CD4-positive, CD25-positive, alpha-beta regulatory T cell (primary cell): ENCODE measurements at regions not wholly inside any gene's neighbourhood (a gene's known extent, or its start where the extent isn't known, plus 50 kb on each side); places are given as distances from the start of the nearest gene placed in this dataset.

Experiments used
- ATAC-seq, 2 donors: fragments of 150-1000 bp; cut with Tn5 transposase; one replicate each; pipeline ENCODE4 v1.10.0; 2021; ENCODE audit warnings: low read depth in 2 of 2, moderate number of reproducible peaks in 2 of 2, moderate library complexity in 1 of 2
- DNase-seq, 3 donors: peaks; one replicate each; pipeline versions ENCODE4 v3.0.0 to v3.0.0-alpha.2; 2012 to 2022; ENCODE audit warnings: mixed read lengths in 1 of 3
- H3K27ac ChIP-seq: one replicate; pipeline ENCODE4 v1.7.0; 2013; ENCODE audit warnings: mild to moderate bottlenecking, low read length; ENCODE audit not compliant: insufficient read depth, poor library complexity, severe bottlenecking
- H3K27me3 ChIP-seq: one replicate; pipeline ENCODE4 v1.7.0; 2013; ENCODE audit warnings: low read length; ENCODE audit not compliant: control insufficient read depth, insufficient read depth
- H3K36me3 ChIP-seq: one replicate; pipeline ENCODE4 v1.7.0; 2013; ENCODE audit warnings: mild to moderate bottlenecking, low read length, moderate library complexity; ENCODE audit not compliant: control insufficient read depth, insufficient read depth
- H3K4me1 ChIP-seq: 2 replicates; pipeline ENCODE4 v1.7.0; 2013; ENCODE audit warnings: mild to moderate bottlenecking, low read length; ENCODE audit not compliant: insufficient read depth, control insufficient read depth, poor library complexity, severe bottlenecking
- H3K4me3 ChIP-seq: one replicate; pipeline ENCODE4 v1.7.0; 2013; ENCODE audit warnings: low read depth, mild to moderate bottlenecking, low read length, moderate library complexity
- H3K9me3 ChIP-seq, 2 experiments: 1 replicate in 1 of 2; 2 replicates in 1 of 2; pipeline ENCODE4 v1.7.0; 2013; ENCODE audit warnings: low read length in 2 of 2, mild to moderate bottlenecking in 1 of 2, moderate library complexity in 1 of 2; ENCODE audit not compliant: control insufficient read depth in 2 of 2
- H3K27ac Mint-ChIP-seq, 3 donors: one replicate each; pipeline ENCODE4 v1.8.0; 2020 to 2022; ENCODE audit warnings: mild to moderate bottlenecking in 3 of 3, mixed read lengths in 3 of 3, moderate library complexity in 2 of 3
- H3K27me3 Mint-ChIP-seq: one replicate; pipeline ENCODE4 v1.8.0; 2022; ENCODE audit warnings: mild to moderate bottlenecking, mixed read lengths
- H3K36me3 Mint-ChIP-seq: one replicate; pipeline ENCODE4 v1.8.0; 2020; ENCODE audit warnings: mixed read lengths
- H3K4me1 Mint-ChIP-seq, 4 donors: one replicate each; pipeline ENCODE4 v1.8.0; 2020 to 2022; ENCODE audit warnings: mixed read lengths in 4 of 4, mild to moderate bottlenecking in 1 of 4
- H3K4me3 Mint-ChIP-seq, 4 donors: one replicate each; pipeline ENCODE4 v1.8.0; 2020 to 2022; ENCODE audit warnings: mild to moderate bottlenecking in 4 of 4, mixed read lengths in 4 of 4, moderate library complexity in 3 of 4
- H3K9me3 Mint-ChIP-seq, 7 donors: one replicate each; pipeline ENCODE4 v1.8.0; 2020 to 2022; ENCODE audit warnings: mixed read lengths in 7 of 7, mild to moderate bottlenecking in 3 of 7, moderate library complexity in 2 of 7

DNA sequence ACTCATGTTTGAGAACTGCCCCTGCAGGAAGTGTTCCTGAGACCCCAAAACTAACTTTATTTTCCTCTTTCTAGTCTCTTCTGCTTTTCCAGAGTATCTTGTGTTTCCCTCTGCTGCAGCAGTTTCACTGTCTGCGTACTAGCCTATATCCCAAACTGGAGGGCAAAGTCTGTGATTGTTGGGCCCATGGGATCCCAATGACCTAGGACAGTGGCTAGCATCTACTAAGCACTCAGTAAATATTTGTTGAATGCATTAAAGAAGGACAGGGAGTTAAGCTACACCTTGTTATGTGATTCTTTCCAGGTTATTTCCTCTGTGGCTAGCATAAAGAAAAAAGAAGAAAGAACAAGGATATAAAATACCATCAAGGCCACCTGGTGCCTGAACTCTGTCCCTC, 210.6 kb upstream of the PHYHIPL start:
- H3K4me3 Mint-ChIP-seq, result no peak overlapping the region
- no peaks in the 10 kb centered on the region for H3K4me1 Mint-ChIP-seq
- no peaks in the 10 kb centered on the region for H3K9me3 ChIP-seq
- DNase-seq (no peak), ATAC-seq (no peak)
- no peaks in the 10 kb centered on the region for H3K27me3 ChIP-seq
- H3K36me3 Mint-ChIP-seq, result no peaks in the 10 kb centered on the region
- H3K9me3 Mint-ChIP-seq, result peaks cover 0 to 3% (median 0%) of the 10 kb centered on the region in 7 donors
- no peaks in the 10 kb centered on the region for H3K27me3 Mint-ChIP-seq
- H3K4me3 ChIP-seq, result no peak overlapping the region
- no peaks in the 10 kb centered on the region for H3K4me1 ChIP-seq
- no peaks in the 10 kb centered on the region for H3K36me3 ChIP-seq
- H3K27ac ChIP-seq, result no peak overlapping the region
- H3K27ac Mint-ChIP-seq, result no peak overlapping the region

DNA sequence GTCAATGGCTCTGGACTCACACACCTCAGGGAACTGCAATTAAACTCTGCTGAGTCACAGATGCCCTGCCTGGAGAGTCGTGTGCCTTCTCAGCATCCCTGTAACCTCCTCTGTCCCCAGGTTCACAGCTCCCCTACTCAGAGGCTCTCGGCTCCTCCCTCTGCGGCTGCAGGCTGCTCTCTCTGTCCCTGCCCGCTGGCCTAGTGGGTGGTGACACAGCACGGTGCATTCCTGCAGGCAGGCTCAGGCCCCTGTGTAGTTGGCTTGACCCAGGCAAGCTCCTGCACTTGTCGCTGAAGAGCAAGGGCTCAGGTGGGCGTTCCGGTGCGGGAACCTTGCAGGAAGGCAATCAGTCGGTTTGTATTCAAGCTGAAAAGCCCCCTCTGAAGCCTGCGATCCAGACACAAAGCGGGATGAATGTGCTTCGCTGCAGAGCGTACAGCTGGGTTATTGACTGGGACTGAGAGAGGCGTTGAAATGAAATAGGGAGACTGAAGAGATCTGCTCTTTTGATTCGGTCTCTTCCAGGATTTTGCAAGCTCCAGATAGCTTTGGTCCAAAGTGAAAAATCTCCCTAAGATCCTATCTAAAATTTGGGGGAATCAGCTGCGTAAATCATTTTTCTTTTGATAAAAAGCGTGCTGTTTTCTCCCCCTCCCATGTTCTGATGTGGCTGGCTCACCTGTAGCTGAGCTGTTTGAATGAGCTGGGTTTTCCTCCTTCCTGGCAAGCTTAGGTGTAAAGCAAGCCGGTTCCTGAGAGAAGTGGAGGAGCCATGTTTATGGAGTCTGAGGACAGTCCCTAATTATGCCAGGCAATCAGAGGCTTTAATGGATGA, 208.7 kb upstream of the PHYHIPL start:
- H3K4me1 ChIP-seq, result no peaks in the 10 kb centered on the region
- no peak overlapping the region for H3K27ac ChIP-seq
- no peak overlapping the region for H3K27ac Mint-ChIP-seq
- H3K4me3 Mint-ChIP-seq, result no peak overlapping the region
- H3K9me3 ChIP-seq, result no peaks in the 10 kb centered on the region
- DNase-seq (no peak), ATAC-seq (no peak)
- no peaks in the 10 kb centered on the region for H3K36me3 ChIP-seq
- no peaks in the 10 kb centered on the region for H3K36me3 Mint-ChIP-seq
- no peaks in the 10 kb centered on the region for H3K4me1 Mint-ChIP-seq
- H3K27me3 ChIP-seq, result no peaks in the 10 kb centered on the region
- peaks cover 0 to 3% (median 0%) of the 10 kb centered on the region in 7 donors for H3K9me3 Mint-ChIP-seq
- H3K4me3 ChIP-seq, result no peak overlapping the region
- H3K27me3 Mint-ChIP-seq, result no peaks in the 10 kb centered on the region

DNA sequence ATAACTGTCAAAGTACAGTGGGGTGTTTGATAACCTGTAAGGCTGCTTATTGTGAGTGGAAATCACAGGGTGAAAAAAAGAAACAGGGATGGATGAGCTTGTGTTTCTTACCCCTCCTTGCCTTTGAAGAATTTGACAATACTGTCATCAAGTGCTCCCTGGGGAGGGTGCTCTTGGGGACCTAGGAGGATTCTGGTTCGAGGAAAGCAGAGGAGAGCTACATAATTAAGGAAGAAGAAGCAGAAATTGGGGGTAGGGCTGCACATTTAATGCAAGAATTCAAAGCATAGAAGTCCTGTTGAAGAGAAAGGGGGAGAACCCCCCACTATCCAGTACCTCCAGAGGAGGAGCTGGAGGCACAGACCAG, 208.1 kb upstream of the PHYHIPL start:
- H3K36me3 Mint-ChIP-seq, result no peaks in the 10 kb centered on the region
- no peak overlapping the region for H3K4me3 ChIP-seq
- H3K4me3 Mint-ChIP-seq, result no peak overlapping the region
- H3K9me3 ChIP-seq, result no peaks in the 10 kb centered on the region
- no peak for ATAC-seq
- peaks cover 0 to 3% (median 0%) of the 10 kb centered on the region in 7 donors for H3K9me3 Mint-ChIP-seq
- no peaks in the 10 kb centered on the region for H3K4me1 Mint-ChIP-seq
- no peak overlapping the region for H3K27ac ChIP-seq
- H3K27me3 ChIP-seq, result no peaks in the 10 kb centered on the region
- no peak overlapping the region for H3K27ac Mint-ChIP-seq
- H3K27me3 Mint-ChIP-seq, result no peaks in the 10 kb centered on the region
- DNase-seq, result no peak
- no peaks in the 10 kb centered on the region for H3K36me3 ChIP-seq
- no peaks in the 10 kb centered on the region for H3K4me1 ChIP-seq

DNA sequence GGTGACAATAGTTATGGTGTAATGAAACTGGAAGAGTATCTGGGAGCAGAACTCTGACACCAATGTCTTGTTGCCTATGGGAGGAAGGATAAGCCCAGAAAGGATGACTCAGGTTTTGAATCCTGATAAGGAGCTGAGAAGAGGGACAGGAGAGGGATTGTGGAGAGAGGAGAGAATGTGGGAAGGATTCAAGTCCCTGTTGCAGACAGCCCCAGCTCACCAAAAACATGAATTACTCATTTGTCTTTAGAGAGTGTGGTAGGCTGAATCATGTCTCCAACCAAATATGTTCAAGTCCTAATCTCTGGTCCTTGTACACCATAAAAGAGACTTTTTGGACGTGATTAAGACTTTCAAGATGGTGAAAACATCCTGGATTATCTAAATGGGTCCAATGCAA, 206.9 kb upstream of the PHYHIPL start:
- H3K9me3 ChIP-seq, result no peaks in the 10 kb centered on the region
- H3K36me3 ChIP-seq, result no peaks in the 10 kb centered on the region
- peaks cover 0 to 3% (median 0%) of the 10 kb centered on the region in 7 donors for H3K9me3 Mint-ChIP-seq
- no peak overlapping the region for H3K4me3 Mint-ChIP-seq
- no peaks in the 10 kb centered on the region for H3K36me3 Mint-ChIP-seq
- no peaks in the 10 kb centered on the region for H3K4me1 Mint-ChIP-seq
- H3K27me3 Mint-ChIP-seq, result no peaks in the 10 kb centered on the region
- ATAC-seq, result no peak
- DNase-seq, result no peak
- no peaks in the 10 kb centered on the region for H3K4me1 ChIP-seq
- H3K27ac ChIP-seq, result no peak overlapping the region
- no peaks in the 10 kb centered on the region for H3K27me3 ChIP-seq
- no peak overlapping the region for H3K27ac Mint-ChIP-seq
- H3K4me3 ChIP-seq, result no peak overlapping the region

DNA sequence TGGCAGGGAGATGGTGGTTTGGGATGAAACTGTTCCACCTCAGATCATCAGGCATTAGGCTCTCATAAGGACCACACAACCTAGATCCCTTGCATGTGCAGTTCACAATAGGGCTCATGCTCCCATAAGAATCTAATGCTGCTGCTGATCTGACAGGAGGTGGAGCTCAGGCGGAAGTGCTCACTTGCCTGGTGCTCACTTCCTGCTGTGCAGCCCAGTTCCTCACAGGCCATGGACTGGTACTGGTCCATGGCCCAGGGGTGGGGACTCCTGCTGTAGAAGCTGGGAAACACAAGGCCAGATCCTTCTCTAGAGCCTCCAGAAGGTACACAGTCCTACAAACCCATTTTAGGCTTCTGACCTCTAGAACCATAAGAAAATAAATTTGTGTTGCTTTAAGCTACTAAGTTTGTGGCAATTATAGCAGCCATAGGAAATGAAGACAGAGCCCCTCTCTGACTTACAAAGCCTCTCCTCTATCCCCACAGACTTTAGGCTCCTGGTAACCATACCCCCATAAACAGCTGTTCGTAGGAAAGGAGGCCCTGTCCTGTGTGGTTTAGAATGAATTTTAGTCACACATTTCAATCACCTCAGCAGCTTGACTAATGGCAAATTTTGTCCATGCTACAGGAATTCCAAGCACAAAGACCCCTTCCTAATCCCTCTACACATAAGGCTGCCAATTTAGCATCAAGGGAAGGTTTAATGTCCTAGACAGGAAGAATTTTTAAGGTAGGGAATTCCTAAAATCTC, 206.1 kb upstream of the PHYHIPL start:
- H3K27me3 ChIP-seq, result no peaks in the 10 kb centered on the region
- Mint-ChIP-seq H3K27ac (no peak overlapping the region), H3K9me3 (peaks cover 0 to 3% (median 0%) of the 10 kb centered on the region in 7 donors), H3K4me1 (no peaks in the 10 kb centered on the region), H3K4me3 (no peak overlapping the region), H3K27me3 (no peaks in the 10 kb centered on the region), H3K36me3 (no peaks in the 10 kb centered on the region)
- H3K9me3 ChIP-seq, result no peaks in the 10 kb centered on the region
- no peak overlapping the region for H3K4me3 ChIP-seq
- no peak for ATAC-seq
- H3K27ac ChIP-seq, result no peak overlapping the region
- no peaks in the 10 kb centered on the region for H3K4me1 ChIP-seq
- DNase-seq, result no peak
- no peaks in the 10 kb centered on the region for H3K36me3 ChIP-seq

DNA sequence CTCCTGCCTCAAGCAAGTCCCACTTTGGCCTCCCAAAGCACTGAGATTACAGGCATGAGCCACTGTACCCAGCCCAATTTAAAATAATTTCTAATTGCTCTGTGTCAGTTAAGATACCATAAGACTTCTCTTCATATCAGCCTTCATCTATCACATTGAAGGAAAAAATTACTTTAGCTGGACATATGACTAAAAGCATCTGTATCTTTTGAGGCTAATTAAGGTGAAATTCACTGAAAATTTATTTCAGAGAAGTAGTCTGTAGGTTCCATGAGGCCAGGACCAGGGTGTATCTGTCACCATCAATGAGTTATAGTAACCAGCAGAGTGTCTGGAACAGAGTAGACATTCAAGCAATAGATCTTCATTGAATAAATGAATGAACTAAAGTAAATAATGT, 205.2 kb upstream of the PHYHIPL start:
- Mint-ChIP-seq H3K4me3 (no peak overlapping the region), H3K36me3 (no peaks in the 10 kb centered on the region), H3K9me3 (peaks cover 0 to 3% (median 0%) of the 10 kb centered on the region in 7 donors), H3K4me1 (no peaks in the 10 kb centered on the region), H3K27me3 (no peaks in the 10 kb centered on the region), H3K27ac (no peak overlapping the region)
- Histone ChIP-seq H3K4me3 (no peak overlapping the region), H3K4me1 (no peaks in the 10 kb centered on the region), H3K36me3 (no peaks in the 10 kb centered on the region), H3K27me3 (no peaks in the 10 kb centered on the region), H3K27ac (no peak overlapping the region), H3K9me3 (no peaks in the 10 kb centered on the region)
- DNase-seq (no peak), ATAC-seq (no peak)

DNA sequence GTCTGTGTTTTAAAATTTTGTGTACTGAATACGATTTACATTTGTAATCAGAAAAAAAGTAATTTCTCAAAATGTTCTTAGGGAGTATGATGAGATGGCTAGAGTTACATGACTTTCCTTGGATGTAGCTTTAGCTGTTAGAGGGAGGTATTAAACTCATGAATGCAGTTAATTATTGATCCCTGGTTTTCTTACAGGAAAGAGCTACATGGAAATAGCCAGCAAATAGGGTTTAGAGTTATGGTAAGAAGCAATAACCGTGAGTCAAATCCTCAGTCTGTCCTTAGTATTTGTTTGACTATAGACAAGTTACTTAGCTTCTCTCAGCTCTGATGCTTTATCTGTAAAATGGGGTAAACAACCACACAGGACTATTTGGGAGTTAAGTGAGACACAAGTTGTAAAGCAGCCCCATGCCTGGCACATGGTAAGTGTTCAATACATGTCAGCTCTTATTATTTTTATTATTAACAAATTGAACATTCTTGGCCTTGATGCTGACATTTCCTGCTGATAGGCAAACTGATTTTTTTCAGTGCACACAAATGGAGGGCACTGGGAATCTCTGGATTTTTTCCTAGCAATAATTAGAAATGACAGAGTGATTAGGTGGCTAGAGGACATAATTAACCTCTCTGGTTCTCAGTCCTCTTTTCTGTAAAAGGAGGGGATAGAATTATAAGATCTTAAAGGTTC, 204.5 kb upstream of the PHYHIPL start:
- H3K9me3 ChIP-seq, result no peaks in the 10 kb centered on the region
- Mint-ChIP-seq H3K27me3 (no peaks in the 10 kb centered on the region), H3K4me3 (no peak overlapping the region), H3K36me3 (no peaks in the 10 kb centered on the region), H3K27ac (no peak overlapping the region), H3K9me3 (peaks cover 0 to 3% (median 0%) of the 10 kb centered on the region in 7 donors), H3K4me1 (no peaks in the 10 kb centered on the region)
- ATAC-seq (no peak), DNase-seq (no peak)
- H3K4me3 ChIP-seq, result no peak overlapping the region
- no peaks in the 10 kb centered on the region for H3K36me3 ChIP-seq
- H3K27ac ChIP-seq, result no peak overlapping the region
- no peaks in the 10 kb centered on the region for H3K4me1 ChIP-seq
- H3K27me3 ChIP-seq, result no peaks in the 10 kb centered on the region
